Right atrium auricular region (tissue), 2 donors: ENCODE measurements at regions not wholly inside any gene's neighbourhood (a gene's known extent, or its start where the extent isn't known, plus 50 kb on each side); places are given as distances from the start of the nearest gene placed in this dataset.
"Not testable (repeated sequence)": the region's sequence is repeated elsewhere in the genome, so short reads cannot be mapped to it uniquely, and the experiment has no call there.

Experiments
- DNase-seq: peaks from one replicate; pipeline ENCODE4 v3.0.0-alpha.2; 2019; ENCODE audit warnings: low spot score
- H3K27ac ChIP-seq, 2 donors: fragments of 200-600 bp; sonication (generic); 1 replicate in 1 of 2; 2 replicates in 1 of 2; pipeline ENCODE4 v1.5.1; 2016 to 2019
- H3K27me3 ChIP-seq, 2 donors: fragments of 200-600 bp; sonication (generic); one replicate each; pipeline versions ENCODE4 v1.5.1 to v1.6.0; 2017 to 2019
- H3K36me3 ChIP-seq: fragments of 200-600 bp; sonication (generic); one replicate; pipeline ENCODE4 v1.5.1; 2016
- H3K4me1 ChIP-seq, 2 donors: fragments of 200-600 bp; sonication (generic); one replicate each; pipeline versions ENCODE4 v1.5.1 to v1.6.0; 2017 to 2019
- H3K4me3 ChIP-seq, 2 donors: fragments of 200-600 bp; sonication (generic); 1 replicate in 1 of 2; 2 replicates in 1 of 2; pipeline ENCODE4 v1.5.1; 2017 to 2019; ENCODE audit warnings: mild to moderate bottlenecking in 1 of 2, moderate library complexity in 1 of 2
- H3K9me3 ChIP-seq, 2 donors: fragments of 200-600 bp; sonication (generic); one replicate each; pipeline ENCODE4 v1.5.1; 2019
- CTCF ChIP-seq, 2 donors: fragments of 200-600 bp; sonication (generic); IDR thresholded peaks; one replicate each; pipeline ENCODE4 v1.5.1; 2019; ENCODE audit warnings: antibody characterized with exemption in 2 of 2

DNA sequence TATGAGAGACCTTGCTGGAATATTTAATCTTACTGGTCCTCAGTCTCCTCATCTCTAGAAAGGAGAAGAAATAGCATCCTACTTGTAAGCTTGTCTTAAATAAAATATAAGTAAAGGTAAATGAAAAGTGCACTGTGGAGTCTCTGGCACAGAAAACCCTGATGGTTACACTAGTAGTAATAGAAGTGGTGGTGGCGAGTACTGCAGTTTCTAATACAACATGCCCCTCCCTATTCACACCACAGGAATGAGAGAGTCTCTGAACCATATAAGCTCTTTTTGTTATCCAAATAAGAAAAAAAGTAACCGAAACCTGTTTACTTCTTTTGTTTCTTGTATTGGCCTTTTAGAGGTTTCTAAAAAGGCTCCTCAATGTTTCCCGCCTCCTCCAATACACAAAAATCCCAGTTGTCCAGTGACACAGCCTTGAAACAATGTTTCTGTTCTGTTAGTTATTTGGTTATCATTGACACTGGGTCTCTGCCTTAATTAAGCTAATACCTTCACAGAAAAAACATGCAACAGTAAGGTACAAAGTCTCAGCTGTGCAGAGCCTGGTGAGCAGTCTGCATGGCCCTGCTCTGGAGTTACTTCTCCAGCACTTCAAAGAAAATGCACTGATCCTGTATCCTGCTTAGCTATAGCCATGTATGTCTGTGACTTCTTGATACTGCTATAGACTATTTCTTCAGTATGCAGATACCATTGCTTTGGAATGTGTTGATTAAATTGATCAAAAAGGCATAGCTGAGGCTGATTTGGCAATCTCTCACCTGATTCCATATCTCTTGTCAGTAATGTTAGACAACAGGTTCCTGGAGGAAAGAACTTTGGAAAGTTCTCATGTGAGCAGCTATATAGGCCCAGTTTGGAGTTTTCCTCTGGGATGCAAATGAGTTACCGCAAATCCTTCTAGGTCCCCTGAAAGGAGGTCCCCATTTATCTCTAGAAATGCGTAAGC is 315.6 kb upstream of the IL12A start:
- Histone ChIP-seq H3K36me3 (no peaks in the 10 kb centered on the region), H3K27ac (no peak overlapping the region), H3K27me3 (no peaks in the 10 kb centered on the region), H3K4me1 (peaks cover 0 to 7% of the 10 kb centered on the region in 2 donors), H3K9me3 (no peaks in the 10 kb centered on the region), H3K4me3 (no peak overlapping the region)
- no peak for DNase-seq
- TF ChIP-seq CTCF (IDR thresholded peaks at IDR 0.05) = no peak

DNA sequence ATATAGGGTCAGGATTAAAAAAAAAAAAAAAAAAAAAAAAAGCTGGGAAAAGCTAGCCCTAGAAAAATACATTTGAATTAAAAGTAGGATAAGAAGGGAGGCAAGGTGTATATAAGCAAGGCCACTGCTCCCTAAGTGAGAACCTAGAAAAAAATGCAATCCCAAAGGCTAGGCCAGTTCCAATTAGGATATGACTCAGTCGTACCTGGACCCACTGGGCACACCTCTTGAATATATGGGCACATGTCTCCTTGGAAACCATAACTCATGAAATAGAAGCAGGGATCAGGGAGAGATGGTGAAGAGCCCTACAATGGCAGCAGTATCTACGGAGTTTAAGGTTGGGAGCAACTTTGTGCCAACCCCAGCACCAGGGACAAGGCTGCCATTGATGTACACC is 314.1 kb upstream of the IL12A start:
- no peaks in the 10 kb centered on the region for H3K4me1 ChIP-seq
- DNase-seq = no peak
- no peaks in the 10 kb centered on the region for H3K9me3 ChIP-seq
- no peaks in the 10 kb centered on the region for H3K27me3 ChIP-seq
- no peak overlapping the region for H3K27ac ChIP-seq
- H3K36me3 ChIP-seq = no peaks in the 10 kb centered on the region
- H3K4me3 ChIP-seq = no peak overlapping the region
- no peak for TF ChIP-seq CTCF (IDR thresholded peaks at IDR 0.05)

DNA sequence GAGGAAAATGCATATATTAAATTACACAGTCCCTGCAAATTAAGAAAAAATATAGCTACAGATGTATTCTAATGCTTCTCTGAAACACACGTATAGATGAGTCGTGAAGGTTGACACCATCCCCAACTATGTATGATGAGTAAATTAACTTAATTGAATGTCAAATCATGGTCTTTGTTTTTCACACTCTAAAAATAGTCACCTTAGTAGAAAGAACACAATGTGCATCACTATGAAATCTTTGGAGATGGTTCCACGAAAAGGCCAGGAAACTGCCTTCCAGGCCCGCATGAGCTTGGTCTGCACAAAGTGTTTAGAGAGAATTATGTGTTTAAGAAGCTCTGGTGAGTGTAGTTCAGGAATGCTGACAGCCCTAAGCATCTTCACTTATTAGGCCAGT is 313.4 kb upstream of the IL12A start:
- Histone ChIP-seq H3K4me3 (no peak overlapping the region), H3K27ac (peak overlapping the region in 1 of 2 donors; percentile 58), H3K4me1 (no peaks in the 10 kb centered on the region), H3K9me3 (no peaks in the 10 kb centered on the region), H3K27me3 (no peaks in the 10 kb centered on the region), H3K36me3 (no peaks in the 10 kb centered on the region)
- no peak for DNase-seq
- no peak for TF ChIP-seq CTCF (IDR thresholded peaks at IDR 0.05)

DNA sequence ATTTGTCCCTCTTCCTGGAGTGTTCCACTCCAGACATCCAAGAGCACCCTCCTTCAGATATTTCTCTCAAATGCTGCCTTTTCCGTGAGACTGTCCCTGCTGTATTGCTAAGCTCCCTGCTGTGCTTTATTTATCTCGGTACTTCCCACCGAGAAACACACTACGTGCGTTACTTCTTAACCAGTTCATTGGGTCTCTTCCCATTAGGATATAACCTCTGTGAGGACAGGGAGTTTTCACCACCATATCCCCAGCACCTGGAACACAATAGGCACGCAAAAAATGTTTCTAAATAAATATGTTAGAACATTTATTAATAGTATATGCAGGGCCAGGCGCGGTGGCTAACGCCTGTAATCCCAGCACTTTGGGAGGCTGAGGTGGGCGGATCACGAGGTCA is 308.7 kb upstream of the IL12A start:
- no peak overlapping the region for H3K4me3 ChIP-seq
- no peaks in the 10 kb centered on the region for H3K27me3 ChIP-seq
- no peak overlapping the region for H3K27ac ChIP-seq
- no peaks in the 10 kb centered on the region for H3K9me3 ChIP-seq
- H3K36me3 ChIP-seq = no peaks in the 10 kb centered on the region
- no peaks in the 10 kb centered on the region for H3K4me1 ChIP-seq
- no peak for TF ChIP-seq CTCF (IDR thresholded peaks at IDR 0.05)
- no peak for DNase-seq

DNA sequence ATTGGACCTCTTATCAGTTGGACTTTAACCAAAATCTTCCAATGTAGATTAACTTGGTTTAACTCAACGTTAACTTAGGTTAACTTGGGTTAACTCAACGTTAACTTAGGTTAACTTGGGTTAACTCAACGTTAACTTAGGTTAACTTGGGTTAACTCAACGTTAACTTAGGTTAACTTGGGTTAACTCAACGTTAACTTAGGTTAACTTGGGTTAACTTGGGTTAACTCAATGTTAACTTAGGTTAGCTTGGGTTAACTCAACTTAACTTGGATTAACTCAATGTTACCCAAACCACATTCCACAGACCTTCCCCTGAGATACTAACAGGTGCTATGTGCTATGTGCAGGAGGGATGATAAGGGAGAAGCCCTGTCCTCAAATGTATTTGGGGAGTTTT is 306.9 kb upstream of the IL12A start:
- H3K4me3 ChIP-seq, H3K4me1 ChIP-seq, H3K27ac ChIP-seq, H3K27me3 ChIP-seq, H3K9me3 ChIP-seq, H3K36me3 ChIP-seq, DNase-seq: not testable (repeated sequence)

GRCh38 chr3:159685801-159686200 is 302.8 kb upstream of the IL12A start:
- H3K4me3 ChIP-seq = no peak overlapping the region
- DNase-seq = no peak
- peaks cover 0 to 9% of the 10 kb centered on the region in 2 donors for H3K9me3 ChIP-seq
- TF ChIP-seq CTCF (IDR thresholded peaks at IDR 0.05) = no peak
- H3K4me1 ChIP-seq = no peaks in the 10 kb centered on the region
- H3K36me3 ChIP-seq = no peaks in the 10 kb centered on the region
- no peaks in the 10 kb centered on the region for H3K27me3 ChIP-seq
- no peak overlapping the region for H3K27ac ChIP-seq
